Fibroblast of villous mesenchyme (primary cell): ENCODE measurements at regions not wholly inside any gene's neighbourhood (a gene's known extent, or its start where the extent isn't known, plus 50 kb on each side); places are given as distances from the start of the nearest gene placed in this dataset.

Source experiments
- DNase-seq: peaks from one replicate; pipeline ENCODE4 v3.0.0-alpha.2; 2010; ENCODE audit warnings: low read depth
- H3K4me3 ChIP-seq: 2 replicates; pipeline ENCODE4 v1.5.1; 2011; ENCODE audit warnings: low read depth, mild to moderate bottlenecking, low read length
- TF ChIP-seq, protein P1 (sequence below): IDR thresholded peaks from 2 replicates; pipeline ENCODE4 v1.5.1; 2012; ENCODE audit warnings: low read depth, mild to moderate bottlenecking, low read length; ENCODE audit not compliant: insufficient read depth

DNA sequence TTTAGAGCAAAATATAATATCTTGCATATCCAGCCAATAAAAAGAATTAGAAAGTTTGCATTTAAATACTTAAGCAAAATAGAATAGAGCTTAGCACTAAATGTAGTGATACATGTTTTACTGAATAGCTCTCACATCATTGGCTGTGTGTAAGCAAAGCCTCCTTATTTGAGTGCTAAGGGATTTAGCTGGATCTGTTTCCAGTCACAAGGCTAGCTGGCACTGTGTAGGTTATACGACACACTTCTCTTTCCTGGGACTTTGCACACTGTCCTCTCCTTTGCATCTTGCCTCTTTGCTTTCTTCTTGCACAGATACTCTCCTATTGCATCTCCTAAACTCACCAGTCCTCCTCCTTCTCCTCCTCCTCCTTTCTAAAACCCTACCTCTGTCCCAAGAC lies 423.8 kb downstream of the KLF5 start:
- no peak overlapping the region for H3K4me3 ChIP-seq
- no peak for DNase-seq
- TF ChIP-seq, protein P1, sequence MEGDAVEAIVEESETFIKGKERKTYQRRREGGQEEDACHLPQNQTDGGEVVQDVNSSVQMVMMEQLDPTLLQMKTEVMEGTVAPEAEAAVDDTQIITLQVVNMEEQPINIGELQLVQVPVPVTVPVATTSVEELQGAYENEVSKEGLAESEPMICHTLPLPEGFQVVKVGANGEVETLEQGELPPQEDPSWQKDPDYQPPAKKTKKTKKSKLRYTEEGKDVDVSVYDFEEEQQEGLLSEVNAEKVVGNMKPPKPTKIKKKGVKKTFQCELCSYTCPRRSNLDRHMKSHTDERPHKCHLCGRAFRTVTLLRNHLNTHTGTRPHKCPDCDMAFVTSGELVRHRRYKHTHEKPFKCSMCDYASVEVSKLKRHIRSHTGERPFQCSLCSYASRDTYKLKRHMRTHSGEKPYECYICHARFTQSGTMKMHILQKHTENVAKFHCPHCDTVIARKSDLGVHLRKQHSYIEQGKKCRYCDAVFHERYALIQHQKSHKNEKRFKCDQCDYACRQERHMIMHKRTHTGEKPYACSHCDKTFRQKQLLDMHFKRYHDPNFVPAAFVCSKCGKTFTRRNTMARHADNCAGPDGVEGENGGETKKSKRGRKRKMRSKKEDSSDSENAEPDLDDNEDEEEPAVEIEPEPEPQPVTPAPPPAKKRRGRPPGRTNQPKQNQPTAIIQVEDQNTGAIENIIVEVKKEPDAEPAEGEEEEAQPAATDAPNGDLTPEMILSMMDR = no peak

GRCh38 chr13:73481886-73482445 lies 423.2 kb downstream of the KLF5 start:
- DNase-seq = no peak

GRCh38 chr13:73480779-73481559 lies 422.2 kb downstream of the KLF5 start:
- TF ChIP-seq, protein P1 = no peak
- no peak overlapping the region for H3K4me3 ChIP-seq
- DNase-seq = no peak

More at GRCh38 chr13:73481886-73482445, 423.2 kb downstream of the KLF5 start:
- no peak overlapping the region for H3K4me3 ChIP-seq
- TF ChIP-seq, protein P1 = no peak

GRCh38 chr13:73479856-73480255 lies 421.1 kb downstream of the KLF5 start:
- TF ChIP-seq, protein P1 = no peak
- no peak overlapping the region for H3K4me3 ChIP-seq
- no peak for DNase-seq

DNA sequence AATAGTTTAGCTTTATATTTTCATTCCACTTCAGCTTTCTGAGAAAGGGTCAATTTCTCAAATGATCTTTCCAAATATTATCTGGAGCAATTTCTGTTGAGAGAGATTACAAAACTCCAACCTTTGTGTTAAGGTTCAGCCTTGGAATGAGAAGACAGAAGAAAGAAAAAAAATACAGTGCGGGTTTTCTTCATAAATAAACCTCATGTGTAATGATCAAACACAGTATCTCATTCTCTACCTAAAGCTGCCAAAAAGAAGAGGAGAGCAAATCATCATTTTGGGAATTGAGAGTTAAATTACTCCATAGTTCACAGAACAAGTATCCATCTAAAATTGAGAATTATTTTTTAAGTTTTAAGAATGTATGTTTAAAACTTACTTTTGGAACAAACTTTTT lies 420.5 kb downstream of the KLF5 start:
- no peak for DNase-seq
- TF ChIP-seq, protein P1 = no peak
- no peak overlapping the region for H3K4me3 ChIP-seq

DNA sequence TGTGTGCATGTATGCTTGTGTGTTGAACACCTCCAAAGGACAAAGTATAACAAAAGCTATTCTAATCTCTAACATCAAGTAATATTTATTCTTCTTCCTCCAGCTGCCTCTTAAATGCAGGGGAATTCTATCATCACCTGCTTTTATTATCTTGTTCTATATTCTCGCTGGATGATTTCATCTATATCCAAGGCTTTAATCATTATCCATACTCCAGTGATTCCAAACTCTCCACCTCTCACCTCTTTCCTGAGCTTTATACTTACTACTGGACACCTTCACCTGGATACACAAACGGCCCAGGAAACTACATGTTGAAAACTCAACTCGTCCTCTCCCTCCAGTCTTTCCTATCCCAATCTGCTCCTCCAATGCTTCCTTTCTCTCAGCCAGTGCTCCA lies 418.6 kb downstream of the KLF5 start:
- no peak for DNase-seq
- H3K4me3 ChIP-seq = no peak overlapping the region
- TF ChIP-seq, protein P1 = no peak
